Fibroblast of lung (primary cell): ENCODE measurements at regions not wholly inside any gene's neighbourhood (a gene's known extent, or its start where the extent isn't known, plus 50 kb on each side); places are given as distances from the start of the nearest gene placed in this dataset.

Source experiments
- EZH2 ChIP-seq: IDR thresholded peaks from 2 replicates; pipeline ENCODE4 v1.5.1; 2012; ENCODE audit warnings: low read length, control low read depth, mild to moderate bottlenecking; ENCODE audit errors: missing control alignments
- TF ChIP-seq, protein P1 (sequence below), 2 donors: IDR thresholded peaks in 1 of 2; conservative IDR thresholded peaks in 1 of 2; 1 replicate in 1 of 2; 2 replicates in 1 of 2; pipeline ENCODE4 v1.5.1; 2011 to 2012; ENCODE audit warnings: low read length in 2 of 2, control low read depth in 1 of 2, inconsistent platforms in 1 of 2, low read depth in 1 of 2, mild to moderate bottlenecking in 1 of 2

DNA sequence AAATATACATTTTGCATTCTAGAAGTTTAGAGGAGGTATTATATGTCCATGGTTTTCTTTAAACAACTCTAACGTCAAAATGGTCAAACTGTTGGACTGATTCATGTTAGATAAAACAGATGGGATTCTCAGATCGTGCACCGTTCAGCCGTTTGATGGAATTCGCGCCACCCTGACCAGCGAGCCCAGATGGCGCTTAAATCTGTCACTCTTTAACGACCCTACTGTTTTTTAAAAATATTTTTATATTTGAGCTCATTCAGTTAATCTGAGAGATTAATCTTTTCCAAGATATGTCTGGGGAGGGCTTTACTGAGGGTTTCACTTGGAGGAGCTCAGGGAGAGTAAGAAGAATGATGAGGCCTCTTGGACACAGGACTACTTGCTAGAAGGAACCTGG, 164.4 kb downstream of the TM9SF2 start:
- TF ChIP-seq, protein P1, sequence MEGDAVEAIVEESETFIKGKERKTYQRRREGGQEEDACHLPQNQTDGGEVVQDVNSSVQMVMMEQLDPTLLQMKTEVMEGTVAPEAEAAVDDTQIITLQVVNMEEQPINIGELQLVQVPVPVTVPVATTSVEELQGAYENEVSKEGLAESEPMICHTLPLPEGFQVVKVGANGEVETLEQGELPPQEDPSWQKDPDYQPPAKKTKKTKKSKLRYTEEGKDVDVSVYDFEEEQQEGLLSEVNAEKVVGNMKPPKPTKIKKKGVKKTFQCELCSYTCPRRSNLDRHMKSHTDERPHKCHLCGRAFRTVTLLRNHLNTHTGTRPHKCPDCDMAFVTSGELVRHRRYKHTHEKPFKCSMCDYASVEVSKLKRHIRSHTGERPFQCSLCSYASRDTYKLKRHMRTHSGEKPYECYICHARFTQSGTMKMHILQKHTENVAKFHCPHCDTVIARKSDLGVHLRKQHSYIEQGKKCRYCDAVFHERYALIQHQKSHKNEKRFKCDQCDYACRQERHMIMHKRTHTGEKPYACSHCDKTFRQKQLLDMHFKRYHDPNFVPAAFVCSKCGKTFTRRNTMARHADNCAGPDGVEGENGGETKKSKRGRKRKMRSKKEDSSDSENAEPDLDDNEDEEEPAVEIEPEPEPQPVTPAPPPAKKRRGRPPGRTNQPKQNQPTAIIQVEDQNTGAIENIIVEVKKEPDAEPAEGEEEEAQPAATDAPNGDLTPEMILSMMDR (conservative IDR thresholded peaks at IDR 0.05 in 1 of 2, IDR thresholded peaks at IDR 0.05 in 1 of 2; ENCODE audit: low read depth in 1 of 2, low read length in 2 of 2): no peak
- TF ChIP-seq EZH2: no peak
